Stimulated activated CD8-positive, alpha-beta memory T cell treated with anti-CD3 and anti-CD28 coated beads, Interleukin-4, amount 100 ng/mL, for 24 hours (primary cell): ENCODE measurements at regions not wholly inside any gene's neighbourhood (a gene's known extent, or its start where the extent isn't known, plus 50 kb on each side); places are given as distances from the start of the nearest gene placed in this dataset.

Source experiments
- DNase-seq: peaks from one replicate; pipeline ENCODE4 v3.0.0-alpha.2; 2020; ENCODE audit warnings: low read depth

GRCh38 chr13:76750126-76750525 is 136.1 kb downstream of the KCTD12 start:
- DNase-seq: no peak

GRCh38 chr13:76745261-76746200 is 140.7 kb downstream of the KCTD12 start:
- DNase-seq: no peak

GRCh38 chr13:76741624-76742023 is 144.6 kb downstream of the KCTD12 start:
- DNase-seq: no peak

GRCh38 chr13:76741046-76741445 is 145.2 kb downstream of the KCTD12 start:
- DNase-seq: no peak

- DNase-seq: no peak
Measured at GRCh38 chr13:76738616-76739015, 147.6 kb downstream of the KCTD12 start.

- no peak for DNase-seq
Measured at GRCh38 chr13:76737526-76737925, 148.7 kb downstream of the KCTD12 start.

GRCh38 chr13:76735641-76736040 is 150.6 kb downstream of the KCTD12 start:
- no peak for DNase-seq

GRCh38 chr13:76733671-76734070 is 152.5 kb downstream of the KCTD12 start:
- no peak for DNase-seq

GRCh38 chr13:76732367-76732766 is 153.8 kb downstream of the KCTD12 start:
- no peak for DNase-seq

GRCh38 chr13:76730220-76730619 is 156.0 kb downstream of the KCTD12 start:
- no peak for DNase-seq

GRCh38 chr13:76729691-76730090 is 156.5 kb downstream of the KCTD12 start:
- no peak for DNase-seq

GRCh38 chr13:76725896-76726295 is 160.3 kb downstream of the KCTD12 start:
- no peak for DNase-seq

- no peak for DNase-seq
Measured at GRCh38 chr13:76725211-76725610, 161.0 kb downstream of the KCTD12 start.

- DNase-seq: no peak
Measured at GRCh38 chr13:76724421-76724820, 161.8 kb downstream of the KCTD12 start.

GRCh38 chr13:76723551-76724232 is 162.5 kb downstream of the KCTD12 start:
- no peak for DNase-seq

GRCh38 chr13:76722782-76723181 is 163.4 kb downstream of the KCTD12 start:
- no peak for DNase-seq

GRCh38 chr13:76720821-76721220 is 165.4 kb downstream of the KCTD12 start:
- no peak for DNase-seq

GRCh38 chr13:76720416-76720815 is 165.8 kb downstream of the KCTD12 start:
- no peak for DNase-seq

- DNase-seq: no peak
Measured at GRCh38 chr13:76719955-76720354, 166.2 kb downstream of the KCTD12 start.

GRCh38 chr13:76717092-76717491 is 169.1 kb downstream of the KCTD12 start:
- no peak for DNase-seq

- no peak for DNase-seq
Measured at GRCh38 chr13:76715621-76716020, 170.6 kb downstream of the KCTD12 start.

- no peak for DNase-seq
Measured at GRCh38 chr13:76715075-76715474, 171.1 kb downstream of the KCTD12 start.

GRCh38 chr13:76713280-76713679 is 172.9 kb downstream of the KCTD12 start:
- DNase-seq: no peak
